ENCODE measurements at regions not wholly inside any gene's neighbourhood (a gene's known extent, or its start where the extent isn't known, plus 50 kb on each side); places are given as distances from the start of the nearest gene placed in this dataset.
"Not testable (repeated sequence)": the region's sequence is repeated elsewhere in the genome, so short reads cannot be mapped to it uniquely, and the experiment has no call there.

DNA sequence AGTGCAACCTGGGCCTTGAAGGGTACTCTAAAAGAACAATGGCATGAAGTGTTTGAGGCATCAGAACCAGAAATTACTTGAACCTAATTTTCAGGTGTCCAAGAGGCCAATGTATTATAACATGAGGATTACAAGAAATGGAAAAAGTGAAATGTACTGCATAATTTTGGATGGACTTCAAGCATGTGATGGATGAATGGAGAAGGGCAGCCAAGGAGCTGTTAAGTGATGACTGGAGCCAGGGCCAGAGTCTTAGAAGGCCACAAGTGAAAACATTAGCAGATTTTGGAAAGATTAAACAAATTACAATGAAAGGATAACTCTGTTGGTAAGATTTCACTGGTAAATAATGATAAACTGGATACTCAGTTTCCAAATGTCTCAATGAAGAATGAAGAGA lies 738.2 kb downstream of the CD109 start:
- no peak for DNase-seq

GRCh38 chr6:74431873-74432580 lies 736.0 kb downstream of the CD109 start:
- no peak for DNase-seq

GRCh38 chr6:74420221-74420620 lies 724.2 kb downstream of the CD109 start:
- no peak for DNase-seq

- no peak for DNase-seq
Observed at GRCh38 chr6:74415056-74415455, 719.1 kb downstream of the CD109 start.

DNA sequence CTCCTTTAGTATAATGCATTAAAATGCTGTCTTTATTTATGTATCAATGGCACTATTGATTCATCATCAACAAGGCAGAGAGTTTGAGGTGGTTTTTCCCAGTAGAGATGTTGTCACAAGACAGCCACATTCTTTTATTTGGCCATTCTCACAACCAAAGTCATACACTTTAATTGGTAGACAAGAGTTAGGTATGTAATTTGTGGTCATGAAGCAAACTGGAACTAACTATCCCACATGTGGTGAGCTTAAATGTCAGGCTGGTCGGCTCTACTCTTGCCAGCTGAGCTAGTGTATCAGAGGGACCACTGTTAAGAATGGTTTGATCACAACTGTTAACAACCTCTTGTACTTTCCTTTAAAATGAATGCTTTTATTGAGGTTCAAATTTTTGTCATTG lies 714.6 kb downstream of the CD109 start:
- no peak for DNase-seq

- no peak for DNase-seq
Observed at GRCh38 chr6:74409447-74409846, 713.4 kb downstream of the CD109 start.

DNA sequence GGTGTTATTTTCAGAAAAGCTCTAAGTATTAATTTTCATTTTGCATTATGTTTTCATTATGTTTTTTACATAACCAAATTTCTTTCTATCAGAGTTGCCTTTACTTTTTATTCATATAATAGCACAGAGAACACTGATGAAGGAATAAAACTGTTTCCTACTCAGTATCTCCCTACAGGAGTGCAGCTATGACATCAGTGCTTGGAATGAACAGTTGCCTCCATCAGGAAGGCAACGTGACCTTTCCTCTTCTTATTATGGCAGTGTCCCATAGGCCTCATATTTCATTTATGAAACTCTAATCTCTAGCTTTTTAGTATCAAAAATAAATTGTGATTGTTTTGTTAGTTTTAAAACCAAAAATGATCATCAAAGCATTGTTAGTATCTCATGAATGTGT lies 712.8 kb downstream of the CD109 start:
- DNase-seq = no peak

- no peak for DNase-seq
Observed at GRCh38 chr6:74404366-74404765, 708.4 kb downstream of the CD109 start.

- DNase-seq = no peak
Observed at GRCh38 chr6:74402781-74403180, 706.8 kb downstream of the CD109 start.

DNA sequence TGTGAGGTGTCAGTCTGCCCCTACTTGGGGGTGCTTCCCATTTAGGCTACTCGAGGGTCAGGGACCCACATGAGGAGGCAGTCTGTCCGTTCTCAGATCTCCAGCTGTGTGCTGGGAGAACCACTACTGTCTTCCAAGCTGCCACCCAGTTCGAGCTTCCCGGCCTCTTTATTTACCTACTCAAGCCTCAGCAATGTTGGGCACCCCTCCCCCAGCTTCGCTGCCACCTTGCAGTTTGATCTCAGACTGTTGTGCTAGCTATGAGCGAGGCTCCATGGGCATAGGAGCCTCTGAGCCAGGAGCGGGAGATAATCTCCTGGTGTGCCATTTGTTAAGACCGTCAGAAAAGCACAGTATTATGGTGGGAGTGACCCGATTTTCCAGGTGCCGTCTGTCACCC lies 682.4 kb downstream of the CD109 start:
- DNase-seq = not testable (repeated sequence)

- no peak for DNase-seq
Observed at GRCh38 chr6:74369556-74369993, 673.6 kb downstream of the CD109 start.

- DNase-seq = no peak
Observed at GRCh38 chr6:74368746-74369145, 672.7 kb downstream of the CD109 start.

DNA sequence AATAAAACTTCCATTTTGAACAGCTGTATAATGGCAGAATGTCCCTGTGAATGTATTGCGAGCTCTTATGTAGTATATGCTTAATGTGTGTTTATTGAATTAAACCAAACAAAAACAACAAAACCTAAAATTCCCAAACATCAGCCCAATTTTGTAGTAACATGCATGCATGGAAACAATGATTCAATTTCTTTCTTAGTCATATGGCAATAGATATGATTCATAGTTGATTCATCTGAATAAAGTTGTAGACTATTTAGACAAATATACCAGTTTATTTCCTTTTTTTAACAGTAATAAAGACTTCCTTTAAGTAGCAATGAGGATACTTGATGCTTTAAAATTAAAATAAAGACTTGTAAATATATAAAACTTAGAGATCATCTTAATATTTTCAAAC lies 670.6 kb downstream of the CD109 start:
- DNase-seq = no peak

DNA sequence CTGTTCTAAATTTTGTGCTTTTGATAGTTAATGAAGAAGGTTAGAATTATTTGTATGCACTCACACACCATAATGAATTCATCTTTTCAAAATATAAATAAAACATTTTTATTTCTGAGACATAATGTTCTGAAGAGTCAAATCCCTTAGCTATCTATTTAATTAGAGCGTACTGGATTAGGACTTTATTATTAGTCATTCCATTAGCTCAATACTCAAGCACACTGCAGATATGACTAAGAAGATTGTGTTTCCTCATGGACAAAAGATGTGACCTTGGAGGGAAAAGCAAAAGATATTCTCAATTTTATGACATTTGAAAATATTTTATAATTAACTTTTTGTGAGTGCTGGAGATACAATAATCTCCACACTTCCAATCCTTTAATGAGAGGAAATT lies 666.4 kb downstream of the CD109 start:
- DNase-seq = no peak

- DNase-seq = no peak
Observed at GRCh38 chr6:74357321-74357720, 661.3 kb downstream of the CD109 start.

DNA sequence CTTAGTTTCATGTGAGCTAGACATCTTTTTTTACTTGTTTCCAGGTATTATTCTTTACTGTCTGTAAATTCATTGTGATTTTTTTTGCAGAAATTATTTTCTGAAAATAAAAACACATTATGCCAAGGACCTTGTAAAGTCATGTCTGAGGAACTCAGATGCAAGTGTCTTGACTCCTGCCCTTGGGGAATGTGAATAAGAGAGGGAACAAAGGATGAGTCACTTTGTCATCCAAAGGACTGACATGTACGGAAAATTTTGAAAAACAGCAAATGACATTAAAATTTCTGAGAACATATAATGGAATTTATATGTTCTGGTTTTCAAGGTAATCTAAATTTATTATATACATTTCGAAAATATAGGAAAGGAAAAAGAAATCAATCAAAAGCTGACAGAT lies 660.4 kb downstream of the CD109 start:
- DNase-seq = no peak

DNA sequence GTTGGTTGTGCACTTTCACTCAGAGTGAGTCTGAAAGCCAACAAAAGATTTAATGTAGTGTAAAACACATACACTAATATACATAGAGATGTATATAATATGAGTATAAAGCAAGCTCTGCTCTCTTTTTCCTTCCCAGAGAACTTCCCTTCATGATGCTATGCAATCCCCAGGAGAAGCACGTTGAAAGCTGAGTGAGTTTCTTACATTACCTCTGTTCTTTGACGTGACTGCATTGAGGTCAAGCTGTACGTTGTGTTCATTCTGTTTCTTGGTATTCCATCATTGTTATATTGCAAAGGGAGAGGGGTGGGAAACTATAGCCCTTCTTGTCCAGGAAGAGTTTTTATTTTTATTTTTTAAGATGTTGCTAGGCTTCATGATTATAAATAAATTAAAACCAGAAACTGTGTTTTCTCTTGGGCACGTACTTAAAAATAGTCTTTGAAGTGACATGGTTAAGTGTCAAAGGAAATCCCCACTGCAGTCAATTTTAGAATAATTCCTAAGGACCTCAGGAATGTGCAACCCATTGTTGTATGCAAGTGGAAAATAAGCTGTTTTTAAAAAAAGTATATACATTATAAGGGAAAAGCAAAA lies 651.0 kb downstream of the CD109 start:
- no peak for DNase-seq

- DNase-seq = no peak
Observed at GRCh38 chr6:74343804-74344203, 647.8 kb downstream of the CD109 start.

DNA sequence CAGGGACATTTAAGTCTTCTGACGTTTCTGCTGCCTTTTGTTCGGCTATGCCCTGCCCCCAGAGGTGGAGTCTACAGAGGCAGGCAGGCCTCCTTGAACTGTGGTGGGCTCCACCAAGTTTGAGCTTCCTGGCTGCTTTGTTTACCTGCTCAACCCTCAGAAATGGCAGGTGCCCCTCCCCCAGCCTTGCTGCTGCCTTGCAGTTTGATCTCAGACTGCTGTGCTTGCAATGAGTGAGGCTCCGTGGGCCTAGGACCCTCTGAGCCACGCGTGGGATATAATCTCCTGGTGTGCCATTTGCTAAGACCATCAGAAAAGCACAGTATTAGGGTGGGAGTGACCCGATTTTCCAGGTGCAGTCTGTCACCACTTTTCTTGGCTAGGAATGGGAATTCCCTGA lies 647.3 kb downstream of the CD109 start:
- DNase-seq = not testable (repeated sequence)

- DNase-seq = no peak
Observed at GRCh38 chr6:74334722-74335121, 638.7 kb downstream of the CD109 start.

- no peak for DNase-seq
Observed at GRCh38 chr6:74333406-74333805, 637.4 kb downstream of the CD109 start.

DNA sequence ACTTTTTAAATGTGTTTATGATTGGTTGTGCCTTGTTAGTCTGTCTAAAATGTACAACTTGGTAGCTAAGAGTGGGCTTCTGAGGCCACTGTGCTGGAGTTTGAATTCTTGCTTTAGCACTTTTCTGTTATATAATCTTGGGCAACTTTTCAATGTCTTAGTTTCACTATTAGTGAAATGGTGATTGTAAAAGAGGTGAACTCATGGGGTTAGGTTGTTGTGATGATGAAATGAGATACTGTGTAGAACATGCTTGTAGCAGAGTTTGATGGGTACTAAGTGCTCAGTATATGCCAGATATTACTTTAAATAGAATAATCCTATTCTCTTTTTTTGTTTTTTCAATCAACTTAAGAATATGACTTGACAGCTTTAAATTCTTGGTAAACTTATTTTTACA lies 624.7 kb downstream of the CD109 start:
- no peak for DNase-seq

DNA sequence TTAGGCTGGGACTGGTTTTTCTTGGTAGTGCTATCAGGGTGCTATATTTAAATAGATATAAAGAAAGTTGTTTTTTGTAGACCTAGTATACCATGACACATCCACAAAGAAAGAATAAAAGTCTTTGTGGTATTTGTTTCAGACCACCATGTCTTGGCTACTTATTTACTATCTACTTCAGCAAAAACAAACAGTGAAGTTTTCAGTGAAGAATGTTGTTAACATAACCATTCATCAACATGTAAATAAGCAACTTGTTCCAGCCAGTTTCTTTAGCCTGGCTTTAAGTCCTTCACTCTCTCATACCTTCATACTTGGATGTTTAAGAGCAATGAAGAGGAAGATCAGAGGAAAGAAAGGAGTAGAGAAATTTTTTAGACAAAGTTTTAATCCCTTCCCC lies 624.1 kb downstream of the CD109 start:
- DNase-seq = no peak

DNA sequence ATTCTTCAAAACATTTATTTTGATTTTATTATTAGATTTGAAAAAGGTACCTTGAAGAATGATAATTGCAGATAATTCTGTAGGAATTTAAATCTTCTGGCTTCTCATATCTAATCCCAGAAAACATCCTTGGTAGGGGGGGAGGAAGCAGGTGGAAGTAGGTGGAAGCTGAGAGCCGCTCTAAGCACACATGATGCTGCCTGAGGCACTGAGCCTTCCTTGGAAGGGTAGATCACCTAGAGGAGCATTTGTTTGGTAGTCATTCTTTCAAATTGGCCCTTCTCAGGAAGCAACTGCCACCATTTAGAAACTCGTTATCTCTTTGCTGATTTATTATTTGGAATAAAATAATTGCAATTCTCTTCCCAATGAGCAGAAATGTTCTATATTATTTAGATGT lies 623.3 kb downstream of the CD109 start:
- DNase-seq = no peak

All from nucleus accumbens (tissue), 56 donors.